ENCODE measurements at regions not wholly inside any gene's neighbourhood (a gene's known extent, or its start where the extent isn't known, plus 50 kb on each side); places are given as distances from the start of the nearest gene placed in this dataset.

DNA sequence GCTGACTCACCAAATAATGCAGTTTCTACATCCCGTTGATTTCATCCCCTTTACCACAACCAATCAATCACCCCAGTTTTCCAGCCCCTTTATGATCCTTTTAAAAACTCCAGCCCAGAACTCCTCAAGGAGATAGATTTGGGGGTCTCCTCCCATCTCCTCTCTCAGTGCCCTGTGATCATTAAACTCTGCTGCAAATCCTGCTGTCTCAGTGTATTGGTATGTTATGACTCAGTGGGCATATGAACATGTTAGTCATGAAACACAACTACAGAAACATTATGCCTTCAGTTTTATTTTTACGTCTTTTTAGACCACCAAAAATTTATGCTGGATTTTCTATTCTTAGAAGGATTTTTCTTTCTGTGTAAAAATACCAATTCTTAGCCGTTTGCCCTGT, 213.7 kb downstream of the DIPK2A start:
- no peak overlapping the region for H3K4me3 ChIP-seq (replicated peaks in 1 of 3; ENCODE audit: low read depth in 2 of 3, low read length in 3 of 3)
- Mint-ChIP-seq H3K27me3 (ENCODE audit: low read depth in 3 of 3) (peaks cover 0 to 2% (median 2%) of the 10 kb centered on the region in 3 donors), H3K27ac (no peak overlapping the region)

DNA sequence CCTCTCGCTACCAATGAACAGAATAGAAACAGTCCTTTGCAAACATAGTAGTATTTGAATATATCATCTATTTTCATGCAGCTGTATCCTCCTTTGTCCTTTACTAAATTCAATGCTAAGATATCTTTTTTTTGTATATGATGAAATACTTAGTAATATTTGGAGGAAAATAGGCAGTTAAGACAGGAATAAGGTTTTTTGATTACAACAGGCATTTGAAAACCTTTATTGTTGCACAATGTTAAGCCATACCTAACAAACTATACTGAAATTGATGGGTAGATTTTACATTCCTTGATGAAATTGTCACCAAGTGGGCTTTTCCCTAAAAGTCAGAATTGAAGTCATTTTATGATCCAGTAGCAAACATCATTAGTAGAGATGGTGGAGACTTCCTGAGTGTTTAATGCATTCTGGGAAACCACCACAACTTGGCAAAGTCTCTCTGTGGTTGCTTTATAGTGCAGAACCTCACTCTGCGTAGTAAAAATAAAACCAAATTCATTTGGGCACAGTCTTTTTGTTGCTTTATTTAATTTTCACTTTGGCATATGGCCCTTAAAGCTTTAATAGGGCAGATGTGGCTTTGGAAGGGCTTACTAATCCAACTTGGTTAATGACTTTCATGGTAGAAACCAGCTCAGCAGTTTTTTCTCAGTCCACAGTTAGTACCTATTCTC, 216.0 kb downstream of the DIPK2A start:
- no CpG with 5 or more reads among the region's 2 CpGs for WGBS (ENCODE audit: insufficient coverage)

More for the DNA sequence above, 213.7 kb downstream of the DIPK2A start:
- Histone ChIP-seq H2AFZ (ENCODE audit: insufficient read depth, low read depth, low read length, poor library complexity, severe bottlenecking) (no peak overlapping the region), H3K79me2 (ENCODE audit: insufficient read depth, low read length) (no peaks in the 10 kb centered on the region), H3K4me1 (ENCODE audit: control insufficient read depth in 1 of 2, insufficient read depth in 2 of 2, low read length in 2 of 2) (no peaks in the 10 kb centered on the region), H4K20me1 (ENCODE audit: insufficient read depth, low read length) (no peaks in the 10 kb centered on the region), H3K36me3 (replicated peaks in 1 of 2; ENCODE audit: control insufficient read depth in 1 of 2, insufficient read depth in 2 of 2, low read length in 2 of 2) (no peaks in the 10 kb centered on the region), H3K27ac (ENCODE audit: low read depth in 1 of 2, low read length in 2 of 2) (no peak overlapping the region), H3K9me3 (replicated peaks in 1 of 2; ENCODE audit: control insufficient read depth in 1 of 2, insufficient read depth in 1 of 2, low read length in 2 of 2) (peaks cover 4 to 7% of the 10 kb centered on the region in 2 donors), H3K4me2 (replicated peaks; ENCODE audit: extremely low read depth, low read length, poor library complexity, severe bottlenecking) (no peak overlapping the region), H3K27me3 (ENCODE audit: control insufficient read depth in 2 of 2, insufficient read depth in 2 of 2, low read length in 2 of 2) (no peaks in the 10 kb centered on the region), H3K9ac (ENCODE audit: insufficient read depth, low read length, poor library complexity, severe bottlenecking) (no peak overlapping the region)
- intact Hi-C loops (cut with micrococcal nuclease) = no loop called here
- Mint-ChIP-seq H3K4me3 (no peak overlapping the region), H3K36me3 (no peaks in the 10 kb centered on the region), H3K9me3 (peaks cover 4 to 12% (median 9%) of the 10 kb centered on the region in 7 donors), H3K4me1 (no peaks in the 10 kb centered on the region)
- no CpG with 5 or more reads among the region's 3 CpGs for WGBS (ENCODE audit: insufficient coverage)
- DNase-seq = no peak
- TF ChIP-seq, protein P1, sequence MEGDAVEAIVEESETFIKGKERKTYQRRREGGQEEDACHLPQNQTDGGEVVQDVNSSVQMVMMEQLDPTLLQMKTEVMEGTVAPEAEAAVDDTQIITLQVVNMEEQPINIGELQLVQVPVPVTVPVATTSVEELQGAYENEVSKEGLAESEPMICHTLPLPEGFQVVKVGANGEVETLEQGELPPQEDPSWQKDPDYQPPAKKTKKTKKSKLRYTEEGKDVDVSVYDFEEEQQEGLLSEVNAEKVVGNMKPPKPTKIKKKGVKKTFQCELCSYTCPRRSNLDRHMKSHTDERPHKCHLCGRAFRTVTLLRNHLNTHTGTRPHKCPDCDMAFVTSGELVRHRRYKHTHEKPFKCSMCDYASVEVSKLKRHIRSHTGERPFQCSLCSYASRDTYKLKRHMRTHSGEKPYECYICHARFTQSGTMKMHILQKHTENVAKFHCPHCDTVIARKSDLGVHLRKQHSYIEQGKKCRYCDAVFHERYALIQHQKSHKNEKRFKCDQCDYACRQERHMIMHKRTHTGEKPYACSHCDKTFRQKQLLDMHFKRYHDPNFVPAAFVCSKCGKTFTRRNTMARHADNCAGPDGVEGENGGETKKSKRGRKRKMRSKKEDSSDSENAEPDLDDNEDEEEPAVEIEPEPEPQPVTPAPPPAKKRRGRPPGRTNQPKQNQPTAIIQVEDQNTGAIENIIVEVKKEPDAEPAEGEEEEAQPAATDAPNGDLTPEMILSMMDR (IDR thresholded peaks at IDR 0.05) = no peak

More for the DNA sequence above, 216.0 kb downstream of the DIPK2A start:
- Mint-ChIP-seq H3K9me3 (peaks cover 4 to 13% (median 8%) of the 10 kb centered on the region in 7 donors), H3K27ac (no peak overlapping the region), H3K27me3 (ENCODE audit: low read depth in 3 of 3) (no peaks in the 10 kb centered on the region), H3K4me1 (no peaks in the 10 kb centered on the region), H3K4me3 (no peak overlapping the region), H3K36me3 (no peaks in the 10 kb centered on the region)
- Histone ChIP-seq H3K9ac (ENCODE audit: insufficient read depth, low read length, poor library complexity, severe bottlenecking) (no peak overlapping the region), H3K4me3 (replicated peaks in 1 of 3; ENCODE audit: low read depth in 2 of 3, low read length in 3 of 3) (no peak overlapping the region), H3K27ac (ENCODE audit: low read depth in 1 of 2, low read length in 2 of 2) (no peak overlapping the region), H3K79me2 (ENCODE audit: insufficient read depth, low read length) (no peaks in the 10 kb centered on the region), H4K20me1 (ENCODE audit: insufficient read depth, low read length) (no peaks in the 10 kb centered on the region), H2AFZ (ENCODE audit: insufficient read depth, low read depth, low read length, poor library complexity, severe bottlenecking) (no peak overlapping the region), H3K4me2 (replicated peaks; ENCODE audit: extremely low read depth, low read length, poor library complexity, severe bottlenecking) (no peak overlapping the region), H3K9me3 (replicated peaks in 1 of 2; ENCODE audit: control insufficient read depth in 1 of 2, insufficient read depth in 1 of 2, low read length in 2 of 2) (peaks cover 4 to 7% of the 10 kb centered on the region in 2 donors), H3K36me3 (replicated peaks in 1 of 2; ENCODE audit: control insufficient read depth in 1 of 2, insufficient read depth in 2 of 2, low read length in 2 of 2) (no peaks in the 10 kb centered on the region), H3K4me1 (ENCODE audit: control insufficient read depth in 1 of 2, insufficient read depth in 2 of 2, low read length in 2 of 2) (no peaks in the 10 kb centered on the region), H3K27me3 (ENCODE audit: control insufficient read depth in 2 of 2, insufficient read depth in 2 of 2, low read length in 2 of 2) (no peaks in the 10 kb centered on the region)
- DNase-seq = no peak
- intact Hi-C loops (cut with micrococcal nuclease) = no loop called here
- TF ChIP-seq, protein P1 (IDR thresholded peaks at IDR 0.05) = no peak

Measured in CD14-positive monocyte (primary cell).